ENCODE measurements at regions not wholly inside any gene's neighbourhood (a gene's known extent, or its start where the extent isn't known, plus 50 kb on each side); places are given as distances from the start of the nearest gene placed in this dataset.

GRCh38 chr13:34681405-34681955 is 260.6 kb upstream of the NBEA start:
- Mint-ChIP-seq H3K27me3 (ENCODE audit: insufficient read depth, unreplicated experiment) (no peaks in the 10 kb centered on the region), H3K4me1 (ENCODE audit: low read depth, unreplicated experiment) (peaks cover 5% of the 10 kb centered on the region), H3K9me3 (ENCODE audit: unreplicated experiment) (no peaks in the 10 kb centered on the region), H3K4me3 (ENCODE audit: unreplicated experiment) (no peak overlapping the region), H3K27ac (ENCODE audit: unreplicated experiment) (no peak overlapping the region), H3K36me3 (ENCODE audit: insufficient read depth, unreplicated experiment) (no peaks in the 10 kb centered on the region)
- POLR2A ChIA-PET: interaction anchor here (0.5 kb wide), 1 partner anchor 39 kb away, joined by 3 read pairs; no protein-coding TSS in a partner anchor
- CTCF ChIA-PET: no interaction called here
- DNase-seq: no peak
- Histone ChIP-seq H3K27me3 (replicated peaks; ENCODE audit: control insufficient read depth, insufficient read depth, low read length) (no peaks in the 10 kb centered on the region), H3K4me3 (ENCODE audit: low read depth, low read length) (no peak overlapping the region), H3K36me3 (ENCODE audit: control insufficient read depth, insufficient read depth, low read length) (no peaks in the 10 kb centered on the region), H3K9me3 (no peaks in the 10 kb centered on the region), H3K4me1 (0 out of 2 replicates have a peak, but pooled peaks cover 4% of the 10 kb centered on the region)
- no TSS peak for BruUV-seq (replicated peaks)
- TF ChIP-seq, protein P1, sequence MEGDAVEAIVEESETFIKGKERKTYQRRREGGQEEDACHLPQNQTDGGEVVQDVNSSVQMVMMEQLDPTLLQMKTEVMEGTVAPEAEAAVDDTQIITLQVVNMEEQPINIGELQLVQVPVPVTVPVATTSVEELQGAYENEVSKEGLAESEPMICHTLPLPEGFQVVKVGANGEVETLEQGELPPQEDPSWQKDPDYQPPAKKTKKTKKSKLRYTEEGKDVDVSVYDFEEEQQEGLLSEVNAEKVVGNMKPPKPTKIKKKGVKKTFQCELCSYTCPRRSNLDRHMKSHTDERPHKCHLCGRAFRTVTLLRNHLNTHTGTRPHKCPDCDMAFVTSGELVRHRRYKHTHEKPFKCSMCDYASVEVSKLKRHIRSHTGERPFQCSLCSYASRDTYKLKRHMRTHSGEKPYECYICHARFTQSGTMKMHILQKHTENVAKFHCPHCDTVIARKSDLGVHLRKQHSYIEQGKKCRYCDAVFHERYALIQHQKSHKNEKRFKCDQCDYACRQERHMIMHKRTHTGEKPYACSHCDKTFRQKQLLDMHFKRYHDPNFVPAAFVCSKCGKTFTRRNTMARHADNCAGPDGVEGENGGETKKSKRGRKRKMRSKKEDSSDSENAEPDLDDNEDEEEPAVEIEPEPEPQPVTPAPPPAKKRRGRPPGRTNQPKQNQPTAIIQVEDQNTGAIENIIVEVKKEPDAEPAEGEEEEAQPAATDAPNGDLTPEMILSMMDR (IDR thresholded peaks at IDR 0.05; ENCODE audit: insufficient read depth in 1 of 2, low read depth in 1 of 2, low read length in 1 of 2, severe bottlenecking in 1 of 2, unreplicated experiment in 1 of 2): no peak
- intact Hi-C loops (cut with micrococcal nuclease; ENCODE audit: unreplicated experiment): no loop called here

DNA sequence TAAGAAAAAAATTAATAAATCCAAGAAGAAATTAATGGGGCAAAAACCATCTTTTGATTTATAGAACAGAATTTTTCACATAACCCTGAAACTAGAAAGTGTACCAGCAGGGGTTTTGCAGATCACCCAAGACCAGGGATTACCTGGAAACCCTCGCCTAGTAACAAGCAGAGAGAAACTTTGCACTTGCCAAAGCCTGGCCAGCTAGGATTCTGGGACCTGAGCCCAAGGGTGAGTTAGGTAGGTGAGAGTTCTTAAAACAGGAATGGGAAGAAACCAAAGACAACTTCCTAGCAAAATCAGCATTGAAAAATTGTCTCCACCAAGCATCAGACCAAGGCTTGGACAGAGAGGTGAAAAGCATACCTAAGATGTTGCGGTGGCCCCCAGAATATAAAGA is 247.0 kb upstream of the NBEA start:
- no peaks in the 10 kb centered on the region for H3K9me3 ChIP-seq
- Mint-ChIP-seq H3K27ac (ENCODE audit: unreplicated experiment) (no peak overlapping the region), H3K36me3 (ENCODE audit: insufficient read depth, unreplicated experiment) (no peaks in the 10 kb centered on the region), H3K27me3 (ENCODE audit: insufficient read depth, unreplicated experiment) (no peaks in the 10 kb centered on the region), H3K4me3 (ENCODE audit: unreplicated experiment) (no peak overlapping the region), H3K9me3 (ENCODE audit: unreplicated experiment) (no peaks in the 10 kb centered on the region), H3K4me1 (ENCODE audit: low read depth, unreplicated experiment) (no peaks in the 10 kb centered on the region)
- no peaks in the 10 kb centered on the region for H3K36me3 ChIP-seq (ENCODE audit: control insufficient read depth, insufficient read depth, low read length)
- ChIA-PET POLR2A (no interaction called here), CTCF (no interaction called here)
- no peak for DNase-seq
- intact Hi-C loops (cut with micrococcal nuclease; ENCODE audit: unreplicated experiment): no loop called here
- TF ChIP-seq, protein P1 (IDR thresholded peaks at IDR 0.05; ENCODE audit: insufficient read depth in 1 of 2, low read depth in 1 of 2, low read length in 1 of 2, severe bottlenecking in 1 of 2, unreplicated experiment in 1 of 2): no peak
- H3K4me3 ChIP-seq (ENCODE audit: low read depth, low read length): no peak overlapping the region
- no peaks in the 10 kb centered on the region for H3K27me3 ChIP-seq (replicated peaks; ENCODE audit: control insufficient read depth, insufficient read depth, low read length)
- BruUV-seq (replicated peaks): no TSS peak
- no peaks in the 10 kb centered on the region for H3K4me1 ChIP-seq

DNA sequence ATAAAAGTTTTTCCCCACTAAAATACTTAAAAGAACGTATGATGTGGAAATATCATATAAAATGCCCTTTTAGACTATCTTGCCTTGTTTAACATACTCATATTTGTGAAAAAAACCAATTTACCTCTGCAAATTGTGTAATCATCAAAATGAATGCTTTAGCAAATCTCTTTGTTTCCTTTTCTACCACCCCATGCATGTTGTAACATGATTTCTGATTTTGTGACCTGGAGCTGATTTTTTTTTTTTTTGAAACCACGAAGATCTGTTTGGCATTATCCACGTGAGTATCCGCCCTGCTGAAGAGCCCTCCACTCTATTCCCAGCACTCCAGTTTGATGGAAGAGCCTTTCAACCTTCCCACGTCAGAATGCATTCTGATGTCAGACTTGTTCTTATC is 245.8 kb upstream of the NBEA start:
- no peak overlapping the region for H3K4me3 Mint-ChIP-seq (ENCODE audit: unreplicated experiment)
- H3K27ac Mint-ChIP-seq (ENCODE audit: unreplicated experiment): no peak overlapping the region
- H3K27me3 Mint-ChIP-seq (ENCODE audit: insufficient read depth, unreplicated experiment): no peaks in the 10 kb centered on the region
- Histone ChIP-seq H3K9me3 (no peaks in the 10 kb centered on the region), H3K36me3 (ENCODE audit: control insufficient read depth, insufficient read depth, low read length) (no peaks in the 10 kb centered on the region), H3K4me3 (ENCODE audit: low read depth, low read length) (no peak overlapping the region), H3K27me3 (replicated peaks; ENCODE audit: control insufficient read depth, insufficient read depth, low read length) (no peaks in the 10 kb centered on the region), H3K4me1 (no peaks in the 10 kb centered on the region)
- intact Hi-C loops (cut with micrococcal nuclease; ENCODE audit: unreplicated experiment): no loop called here
- POLR2A ChIA-PET: no interaction called here
- no peaks in the 10 kb centered on the region for H3K36me3 Mint-ChIP-seq (ENCODE audit: insufficient read depth, unreplicated experiment)
- CTCF ChIA-PET: no interaction called here
- TF ChIP-seq, protein P1 (IDR thresholded peaks at IDR 0.05; ENCODE audit: insufficient read depth in 1 of 2, low read depth in 1 of 2, low read length in 1 of 2, severe bottlenecking in 1 of 2, unreplicated experiment in 1 of 2): no peak
- DNase-seq: no peak
- no TSS peak for BruUV-seq (replicated peaks)
- H3K4me1 Mint-ChIP-seq (ENCODE audit: low read depth, unreplicated experiment): no peaks in the 10 kb centered on the region
- no peaks in the 10 kb centered on the region for H3K9me3 Mint-ChIP-seq (ENCODE audit: unreplicated experiment)

All from Caco-2 (cell line).